ENCODE measurements at regions not wholly inside any gene's neighbourhood (a gene's known extent, or its start where the extent isn't known, plus 50 kb on each side); places are given as distances from the start of the nearest gene placed in this dataset.

GRCh38 chr7:84812021-84812420 lies 374.8 kb downstream of the SEMA3D start:
- intact Hi-C loops (cut with micrococcal nuclease; ENCODE audit: unreplicated experiment) = no loop called here
- no peak for TF ChIP-seq REST (IDR thresholded peaks at IDR 0.05; ENCODE audit: insufficient read depth in 1 of 2, low read depth in 2 of 2, low read length in 1 of 2)
- no peak for TF ChIP-seq SIN3A (IDR thresholded peaks at IDR 0.05; ENCODE audit: borderline replicate concordance, insufficient read depth, low read depth, low read length)
- TF ChIP-seq CTCF (IDR thresholded peaks at IDR 0.05) = no peak
- TF ChIP-seq POLR2AphosphoS5 (IDR thresholded peaks at IDR 0.05; ENCODE audit: low read depth, low read length) = no peak
- TF ChIP-seq TCF7L2 (IDR thresholded peaks at IDR 0.05; ENCODE audit: low read depth, low read length) = no peak
- BruUV-seq (replicated peaks) = no TSS peak

DNA sequence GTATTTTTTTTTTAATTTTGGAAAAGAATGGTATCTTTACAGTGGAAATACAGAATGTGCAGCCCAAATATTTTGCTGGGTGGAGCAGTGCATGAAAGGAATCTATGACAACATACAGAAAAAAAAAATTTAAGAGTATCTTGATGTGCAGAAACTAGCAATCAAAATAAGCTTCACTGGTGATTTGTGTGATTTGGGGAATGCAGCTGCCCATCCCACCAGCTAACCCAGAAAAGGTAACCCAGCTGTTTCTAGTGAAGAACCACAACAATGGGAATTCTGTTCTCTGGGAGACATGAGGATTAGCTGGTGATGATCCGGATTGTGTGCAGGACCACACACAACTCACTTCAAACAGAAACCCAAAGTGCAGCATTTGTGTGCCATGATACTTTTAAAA lies 375.5 kb downstream of the SEMA3D start:
- Histone ChIP-seq H3K4me1 (ENCODE audit: control insufficient read depth, insufficient read depth, low read length) (no peaks in the 10 kb centered on the region), H3K9me3 (ENCODE audit: control insufficient read depth, insufficient read depth, low read depth, low read length) (no peaks in the 10 kb centered on the region), H3K4me3 (ENCODE audit: low read depth in 2 of 2, low read length in 2 of 2) (no peak overlapping the region), H3K27me3 (ENCODE audit: control insufficient read depth, insufficient read depth, low read length) (no peaks in the 10 kb centered on the region), H3K36me3 (ENCODE audit: control insufficient read depth, insufficient read depth, low read length) (no peaks in the 10 kb centered on the region), H3K27ac (ENCODE audit: low read length) (no peak overlapping the region)
- ATAC-seq (no peak), DNase-seq (ENCODE audit: low read depth, low spot score) (no peak)
- intact Hi-C loops (cut with micrococcal nuclease; ENCODE audit: unreplicated experiment) (no loop called here), in situ Hi-C loops (cut with HindIII; ENCODE audit: low pct_unique_long_range_greater_than_20kb, low sequenced_read_pairs) (no loop called here)
- CTCF ChIA-PET = no interaction called here
- POLR2A ChIA-PET = no interaction called here
- TF ChIP-seq TCF7L2 (IDR thresholded peaks at IDR 0.05; ENCODE audit: low read depth, low read length) (no peak), POLR2AphosphoS5 (IDR thresholded peaks at IDR 0.05; ENCODE audit: low read depth, low read length) (no peak), CTCF (IDR thresholded peaks at IDR 0.05) (no peak), SIN3A (IDR thresholded peaks at IDR 0.05; ENCODE audit: borderline replicate concordance, insufficient read depth, low read depth, low read length) (no peak), REST (IDR thresholded peaks at IDR 0.05; ENCODE audit: insufficient read depth in 1 of 2, low read depth in 2 of 2, low read length in 1 of 2) (no peak)
- no TSS peak for BruUV-seq (replicated peaks)

More at GRCh38 chr7:84812021-84812420, 374.8 kb downstream of the SEMA3D start:
- Histone ChIP-seq H3K4me1 (ENCODE audit: control insufficient read depth, insufficient read depth, low read length) (no peaks in the 10 kb centered on the region), H3K36me3 (ENCODE audit: control insufficient read depth, insufficient read depth, low read length) (no peaks in the 10 kb centered on the region), H3K4me3 (ENCODE audit: low read depth in 2 of 2, low read length in 2 of 2) (no peak overlapping the region), H3K27ac (ENCODE audit: low read length) (no peak overlapping the region), H3K27me3 (ENCODE audit: control insufficient read depth, insufficient read depth, low read length) (no peaks in the 10 kb centered on the region), H3K9me3 (ENCODE audit: control insufficient read depth, insufficient read depth, low read depth, low read length) (no peaks in the 10 kb centered on the region)
- ATAC-seq (no peak), DNase-seq (ENCODE audit: low read depth, low spot score) (no peak)
- ChIA-PET POLR2A (no interaction called here), CTCF (no interaction called here)
- in situ Hi-C loops (cut with HindIII; ENCODE audit: low pct_unique_long_range_greater_than_20kb, low sequenced_read_pairs) = no loop called here
